Ascending aorta (tissue), 2 donors: ENCODE measurements at regions not wholly inside any gene's neighbourhood (a gene's known extent, or its start where the extent isn't known, plus 50 kb on each side); places are given as distances from the start of the nearest gene placed in this dataset.

ENCODE experiments used
- DNase-seq, 2 donors: peaks; one replicate each; pipeline ENCODE4 v3.0.0-alpha.2; 2019; ENCODE audit warnings: low spot score in 2 of 2
- H3K27ac ChIP-seq, 2 donors: fragments of 200-600 bp; sonication (generic); one replicate each; pipeline ENCODE4 v1.5.1; 2016 to 2017; ENCODE audit warnings: mild to moderate bottlenecking in 1 of 2
- H3K27me3 ChIP-seq: fragments of 200-600 bp; sonication (generic); one replicate; pipeline ENCODE4 v1.5.1; 2017
- H3K36me3 ChIP-seq, 2 donors: fragments of 200-600 bp; sonication (generic); one replicate each; pipeline ENCODE4 v1.5.1; 2016
- H3K4me1 ChIP-seq, 2 donors: fragments of 200-600 bp; sonication (generic); one replicate each; pipeline ENCODE4 v1.5.1; 2016 to 2017; ENCODE audit warnings: mild to moderate bottlenecking in 1 of 2
- H3K4me3 ChIP-seq, 2 donors: fragments of 200-600 bp; sonication (generic); one replicate each; pipeline ENCODE4 v1.5.1; 2016 to 2017; ENCODE audit warnings: mild to moderate bottlenecking in 1 of 2
- H3K9me3 ChIP-seq, 2 donors: fragments of 200-600 bp; sonication (generic); one replicate each; pipeline ENCODE4 v1.5.1; 2016
- CTCF ChIP-seq, 3 experiments: fragments of 200-600 bp in 2 of 3; fragments of 450-650 bp in 1 of 3; sonication (generic) in 2 of 3; IDR thresholded peaks; one replicate each; pipeline ENCODE4 v1.5.1; 2016 to 2019; ENCODE audit warnings: antibody characterized with exemption in 3 of 3, mild to moderate bottlenecking in 1 of 3, moderate library complexity in 1 of 3
- intact Hi-C: fragments of 100-400 bp; cut with DNase I; formaldehyde crosslinking; loops from one replicate; pipeline ENCODE4 v1.15.1; 2023

- Histone ChIP-seq H3K36me3 (no peaks in the 10 kb centered on the region), H3K4me1 (no peaks in the 10 kb centered on the region), H3K9me3 (no peaks in the 10 kb centered on the region), H3K4me3 (no peak overlapping the region), H3K27me3 (no peaks in the 10 kb centered on the region), H3K27ac (no peak overlapping the region)
- DNase-seq: no peak
- no peak for TF ChIP-seq CTCF (IDR thresholded peaks at IDR 0.05)
- intact Hi-C loops: no loop called here
These were observed 1590.4 kb downstream of the SLITRK1 start for GRCh38 chr13:82291852-82292251.

GRCh38 chr13:82275644-82276043 is 1606.6 kb downstream of the SLITRK1 start:
- no peak overlapping the region for H3K4me3 ChIP-seq
- no peak for TF ChIP-seq CTCF (IDR thresholded peaks at IDR 0.05)
- intact Hi-C loops: no loop called here

DNA sequence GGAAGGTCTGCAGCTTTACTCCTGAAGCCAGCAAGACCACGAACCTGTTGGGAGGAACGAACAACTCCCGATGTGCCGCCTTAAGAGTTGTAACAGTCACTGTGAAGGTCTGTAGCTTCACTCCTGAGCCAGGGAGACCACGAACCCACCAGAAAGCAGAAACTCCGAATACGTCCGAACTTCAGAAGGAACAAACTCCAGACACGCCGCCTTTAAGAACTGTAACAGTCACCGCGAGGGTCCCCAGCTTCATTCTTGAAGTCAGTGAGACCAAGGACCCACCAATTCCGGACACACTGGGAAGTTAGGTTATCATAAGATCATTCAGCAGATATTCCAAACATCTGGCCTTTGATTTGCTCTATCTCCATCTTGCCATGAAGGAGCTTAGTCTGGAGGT is 1623.0 kb downstream of the SLITRK1 start:
- no peaks in the 10 kb centered on the region for H3K4me1 ChIP-seq
- no peak for TF ChIP-seq CTCF (IDR thresholded peaks at IDR 0.05)
- intact Hi-C loops: no loop called here
- DNase-seq: no peak
- H3K4me3 ChIP-seq: no peak overlapping the region
- no peak overlapping the region for H3K27ac ChIP-seq
- no peaks in the 10 kb centered on the region for H3K27me3 ChIP-seq
- H3K36me3 ChIP-seq: no peaks in the 10 kb centered on the region
- H3K9me3 ChIP-seq: no peaks in the 10 kb centered on the region

More at GRCh38 chr13:82275644-82276043, 1606.6 kb downstream of the SLITRK1 start:
- H3K27ac ChIP-seq: no peak overlapping the region
- no peak for DNase-seq
- H3K27me3 ChIP-seq: no peaks in the 10 kb centered on the region
- no peaks in the 10 kb centered on the region for H3K9me3 ChIP-seq
- no peaks in the 10 kb centered on the region for H3K36me3 ChIP-seq
- no peaks in the 10 kb centered on the region for H3K4me1 ChIP-seq

DNA sequence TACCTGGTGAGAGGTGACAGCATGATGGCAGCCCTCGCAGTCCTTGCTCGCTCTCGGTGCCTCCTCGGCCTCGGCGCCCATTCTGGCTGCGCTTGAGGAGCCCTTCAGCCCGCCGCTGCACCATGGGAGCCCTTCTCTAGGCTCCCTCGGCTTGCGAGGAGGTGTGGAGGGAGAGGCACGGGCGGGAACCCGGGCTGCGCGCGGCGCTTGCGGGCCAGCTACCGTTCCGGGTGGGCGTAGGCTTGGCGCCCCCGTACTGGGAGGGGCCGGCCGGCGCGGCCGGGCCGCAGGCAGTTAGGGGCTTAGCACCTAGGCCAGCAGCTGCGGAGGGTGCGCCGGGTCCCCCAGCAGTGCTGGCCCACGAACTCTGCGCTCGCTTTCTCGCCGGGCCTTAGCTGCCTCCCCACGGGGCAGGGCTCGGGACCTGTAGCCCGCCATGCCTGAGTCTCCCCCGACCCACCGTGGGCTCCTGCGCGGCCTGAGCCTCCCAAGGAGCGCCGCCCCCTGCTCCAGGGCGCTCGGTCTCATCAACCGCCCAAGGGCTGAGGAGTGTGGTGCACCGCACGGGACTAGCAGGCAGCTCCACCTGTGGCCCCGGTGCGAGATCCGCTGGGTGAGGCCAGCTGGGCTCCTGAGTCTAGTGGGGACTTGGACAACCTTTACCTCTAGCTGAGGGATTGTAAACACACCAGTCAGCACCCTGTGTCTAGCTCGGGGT is 1624.3 kb downstream of the SLITRK1 start:
- Histone ChIP-seq H3K4me3 (no peak overlapping the region), H3K4me1 (no peaks in the 10 kb centered on the region), H3K9me3 (no peaks in the 10 kb centered on the region), H3K36me3 (no peaks in the 10 kb centered on the region), H3K27ac (no peak overlapping the region), H3K27me3 (no peaks in the 10 kb centered on the region)
- intact Hi-C loops: no loop called here
- no peak for TF ChIP-seq CTCF (IDR thresholded peaks at IDR 0.05)
- DNase-seq: no peak

- no peak for TF ChIP-seq CTCF (IDR thresholded peaks at IDR 0.05)
- H3K36me3 ChIP-seq: no peaks in the 10 kb centered on the region
- no peak overlapping the region for H3K4me3 ChIP-seq
- H3K27ac ChIP-seq: no peak overlapping the region
- intact Hi-C loops: no loop called here
- H3K27me3 ChIP-seq: no peaks in the 10 kb centered on the region
- no peaks in the 10 kb centered on the region for H3K9me3 ChIP-seq
- no peak for DNase-seq
- H3K4me1 ChIP-seq: no peaks in the 10 kb centered on the region
These were observed 1633.5 kb downstream of the SLITRK1 start for GRCh38 chr13:82248762-82249161.

DNA sequence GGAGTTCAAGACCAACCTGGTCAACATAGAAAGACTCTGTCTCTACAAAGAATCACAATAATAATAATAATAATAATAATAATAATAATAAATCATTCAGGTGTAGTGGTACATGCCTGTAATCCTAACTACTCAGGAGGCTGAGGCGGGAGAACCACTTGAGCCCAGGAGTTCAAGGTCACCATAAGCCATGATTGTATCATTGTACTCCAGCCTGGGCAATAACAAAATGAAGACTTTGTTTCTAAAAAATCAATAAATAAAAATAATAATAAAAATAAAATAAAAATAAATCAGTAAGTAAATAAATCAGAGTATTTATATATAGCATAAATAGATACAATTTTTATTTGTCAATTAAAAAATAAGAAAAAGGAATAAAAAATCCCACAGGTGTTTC is 1636.4 kb downstream of the SLITRK1 start:
- intact Hi-C loops: no loop called here
- Histone ChIP-seq H3K9me3 (no peaks in the 10 kb centered on the region), H3K27me3 (no peaks in the 10 kb centered on the region), H3K36me3 (no peaks in the 10 kb centered on the region), H3K4me1 (no peaks in the 10 kb centered on the region), H3K4me3 (no peak overlapping the region), H3K27ac (no peak overlapping the region)
- DNase-seq: no peak
- TF ChIP-seq CTCF (IDR thresholded peaks at IDR 0.05): no peak
